Loucy (cell line): ENCODE measurements at regions not wholly inside any gene's neighbourhood (a gene's known extent, or its start where the extent isn't known, plus 50 kb on each side); places are given as distances from the start of the nearest gene placed in this dataset.

Experiments used
- EZH2phosphoT487 ChIP-seq: fragments of 200-600 bp; IDR thresholded peaks from 2 replicates; pipeline ENCODE4 v1.6.1; 2018; ENCODE audit warnings: antibody characterized with exemption, mild to moderate bottlenecking, moderate library complexity, borderline replicate concordance
- TF ChIP-seq, protein P1 (sequence below): fragments of 200-600 bp; sonication (generic); conservative IDR thresholded peaks from 2 replicates; pipeline ENCODE4 v1.5.1; 2014; ENCODE audit warnings: mild to moderate bottlenecking, antibody characterized with exemption, low read length

DNA sequence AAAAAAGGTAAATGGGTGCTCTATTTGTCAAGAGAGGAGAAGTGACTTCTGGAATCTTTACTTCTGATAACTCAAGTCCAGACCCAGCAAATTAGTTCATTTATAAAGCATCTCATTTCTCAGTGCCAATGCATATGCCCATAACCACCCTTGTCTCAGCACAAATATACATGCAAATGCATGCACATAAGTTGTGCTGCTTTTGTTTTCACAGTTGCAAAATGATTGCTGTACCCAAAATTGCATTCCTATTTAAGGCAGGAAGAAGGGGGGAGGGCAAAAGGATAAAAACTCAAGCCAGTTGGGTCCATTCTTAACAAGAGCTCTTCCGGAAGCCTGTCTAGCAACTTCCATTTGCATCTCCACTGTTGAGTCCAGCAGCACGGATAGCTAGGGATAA, 61.3 kb upstream of the FAM20A start:
- TF ChIP-seq, protein P1, sequence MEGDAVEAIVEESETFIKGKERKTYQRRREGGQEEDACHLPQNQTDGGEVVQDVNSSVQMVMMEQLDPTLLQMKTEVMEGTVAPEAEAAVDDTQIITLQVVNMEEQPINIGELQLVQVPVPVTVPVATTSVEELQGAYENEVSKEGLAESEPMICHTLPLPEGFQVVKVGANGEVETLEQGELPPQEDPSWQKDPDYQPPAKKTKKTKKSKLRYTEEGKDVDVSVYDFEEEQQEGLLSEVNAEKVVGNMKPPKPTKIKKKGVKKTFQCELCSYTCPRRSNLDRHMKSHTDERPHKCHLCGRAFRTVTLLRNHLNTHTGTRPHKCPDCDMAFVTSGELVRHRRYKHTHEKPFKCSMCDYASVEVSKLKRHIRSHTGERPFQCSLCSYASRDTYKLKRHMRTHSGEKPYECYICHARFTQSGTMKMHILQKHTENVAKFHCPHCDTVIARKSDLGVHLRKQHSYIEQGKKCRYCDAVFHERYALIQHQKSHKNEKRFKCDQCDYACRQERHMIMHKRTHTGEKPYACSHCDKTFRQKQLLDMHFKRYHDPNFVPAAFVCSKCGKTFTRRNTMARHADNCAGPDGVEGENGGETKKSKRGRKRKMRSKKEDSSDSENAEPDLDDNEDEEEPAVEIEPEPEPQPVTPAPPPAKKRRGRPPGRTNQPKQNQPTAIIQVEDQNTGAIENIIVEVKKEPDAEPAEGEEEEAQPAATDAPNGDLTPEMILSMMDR, result no peak
- no peak for TF ChIP-seq EZH2phosphoT487
